Right atrium auricular region (tissue), 2 donors: ENCODE measurements at regions not wholly inside any gene's neighbourhood (a gene's known extent, or its start where the extent isn't known, plus 50 kb on each side); places are given as distances from the start of the nearest gene placed in this dataset.

ENCODE experiments used
- DNase-seq: peaks from one replicate; pipeline ENCODE4 v3.0.0-alpha.2; 2019; ENCODE audit warnings: low spot score
- H3K27ac ChIP-seq, 2 donors: fragments of 200-600 bp; sonication (generic); 1 replicate in 1 of 2; 2 replicates in 1 of 2; pipeline ENCODE4 v1.5.1; 2016 to 2019
- H3K27me3 ChIP-seq, 2 donors: fragments of 200-600 bp; sonication (generic); one replicate each; pipeline versions ENCODE4 v1.5.1 to v1.6.0; 2017 to 2019
- H3K36me3 ChIP-seq: fragments of 200-600 bp; sonication (generic); one replicate; pipeline ENCODE4 v1.5.1; 2016
- H3K4me1 ChIP-seq, 2 donors: fragments of 200-600 bp; sonication (generic); one replicate each; pipeline versions ENCODE4 v1.5.1 to v1.6.0; 2017 to 2019
- H3K4me3 ChIP-seq, 2 donors: fragments of 200-600 bp; sonication (generic); 1 replicate in 1 of 2; 2 replicates in 1 of 2; pipeline ENCODE4 v1.5.1; 2017 to 2019; ENCODE audit warnings: mild to moderate bottlenecking in 1 of 2, moderate library complexity in 1 of 2
- H3K9me3 ChIP-seq, 2 donors: fragments of 200-600 bp; sonication (generic); one replicate each; pipeline ENCODE4 v1.5.1; 2019
- CTCF ChIP-seq, 2 donors: fragments of 200-600 bp; sonication (generic); IDR thresholded peaks; one replicate each; pipeline ENCODE4 v1.5.1; 2019; ENCODE audit warnings: antibody characterized with exemption in 2 of 2

DNA sequence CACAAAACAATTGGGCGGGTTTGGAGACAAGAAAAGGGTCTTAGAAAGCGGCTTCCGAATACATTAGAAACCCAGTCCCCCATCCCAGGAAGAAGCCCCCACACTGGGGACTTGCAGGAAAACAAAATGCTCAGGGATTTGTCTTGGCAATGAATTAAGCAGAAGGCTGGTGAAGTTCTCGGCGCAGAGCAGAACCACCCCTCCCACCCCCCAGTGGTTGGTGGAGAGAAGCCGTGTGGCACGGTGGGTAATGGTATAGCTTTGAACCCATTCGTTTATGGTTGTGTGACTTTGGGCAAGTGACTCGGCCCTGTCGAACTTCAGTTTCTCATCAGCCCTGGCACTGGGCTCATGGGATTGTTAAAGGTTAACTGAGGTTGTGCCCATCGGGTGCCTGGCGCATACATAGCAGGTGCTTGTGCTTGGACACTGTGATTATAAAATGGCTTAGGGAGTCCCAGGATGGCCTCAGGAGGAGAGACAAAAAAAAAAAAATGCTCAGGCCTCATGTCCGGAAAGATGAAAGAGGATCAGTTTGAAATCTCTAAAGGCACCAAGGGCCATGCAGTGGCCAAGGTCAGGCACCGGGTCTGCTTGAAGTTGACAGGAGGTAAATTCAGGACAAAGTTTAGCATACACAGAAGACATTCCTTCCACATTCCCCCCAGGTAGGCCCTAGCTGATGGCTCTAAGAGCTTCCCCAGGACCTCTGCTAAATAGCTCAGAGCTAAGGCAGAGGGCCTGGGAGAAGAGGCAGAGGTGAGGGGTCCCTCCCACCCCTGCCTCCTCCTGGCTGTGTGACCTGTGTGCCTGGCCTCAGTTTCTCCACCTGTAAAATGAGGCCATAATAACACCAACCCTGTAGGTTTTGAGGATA, 120.1 kb upstream of the PTPN1 start:
- TF ChIP-seq CTCF (IDR thresholded peaks at IDR 0.05) = no peak
- Histone ChIP-seq H3K4me1 (peaks cover 0 to 47% of the 10 kb centered on the region in 2 donors), H3K27me3 (no peaks in the 10 kb centered on the region), H3K36me3 (no peaks in the 10 kb centered on the region), H3K9me3 (no peaks in the 10 kb centered on the region), H3K27ac (peak overlapping the region; percentile 92), H3K4me3 (no peak overlapping the region)
- no peak for DNase-seq

DNA sequence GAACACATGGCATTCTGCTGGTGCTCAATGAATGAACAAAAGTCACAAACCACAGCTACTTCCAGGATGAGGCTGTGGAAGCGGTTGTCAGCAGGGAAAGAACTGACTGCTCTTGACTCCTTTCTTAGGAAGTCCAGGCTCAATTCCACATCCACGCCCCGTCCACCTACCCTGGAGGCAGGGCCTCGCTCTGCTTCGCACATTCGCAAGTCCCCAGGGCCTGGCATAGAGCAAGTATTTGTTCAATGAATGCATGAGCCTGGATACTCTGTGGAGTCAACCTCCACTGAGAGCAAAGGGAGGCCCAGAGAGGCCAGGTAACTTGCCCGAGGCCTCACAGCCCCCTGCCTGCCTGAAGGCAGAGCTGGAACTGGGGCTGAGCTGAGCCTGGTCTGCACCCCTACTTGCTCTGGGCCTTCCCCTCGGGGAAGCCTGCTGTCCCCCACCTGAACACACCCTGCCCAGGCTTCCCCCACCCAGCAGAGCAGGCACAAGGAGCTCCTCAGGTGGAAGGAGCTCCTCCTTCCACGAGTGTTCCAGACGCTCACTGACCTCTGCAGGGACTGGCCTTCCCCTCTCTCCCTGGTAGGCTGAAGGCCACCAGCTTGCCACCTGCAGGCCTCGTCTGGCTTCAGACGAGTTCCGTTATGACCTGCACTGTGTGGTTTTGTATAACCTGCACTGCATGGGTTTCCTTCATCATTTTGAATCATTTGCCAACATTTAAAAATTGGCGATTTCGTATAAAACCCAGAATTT, 119.3 kb upstream of the PTPN1 start:
- H3K4me3 ChIP-seq = no peak overlapping the region
- peaks cover 0 to 53% of the 10 kb centered on the region in 2 donors for H3K4me1 ChIP-seq
- H3K27me3 ChIP-seq = no peaks in the 10 kb centered on the region
- H3K27ac ChIP-seq = peak overlapping the region; percentile 92
- TF ChIP-seq CTCF (IDR thresholded peaks at IDR 0.05) = no peak
- no peak for DNase-seq
- H3K36me3 ChIP-seq = no peaks in the 10 kb centered on the region
- H3K9me3 ChIP-seq = no peaks in the 10 kb centered on the region

DNA sequence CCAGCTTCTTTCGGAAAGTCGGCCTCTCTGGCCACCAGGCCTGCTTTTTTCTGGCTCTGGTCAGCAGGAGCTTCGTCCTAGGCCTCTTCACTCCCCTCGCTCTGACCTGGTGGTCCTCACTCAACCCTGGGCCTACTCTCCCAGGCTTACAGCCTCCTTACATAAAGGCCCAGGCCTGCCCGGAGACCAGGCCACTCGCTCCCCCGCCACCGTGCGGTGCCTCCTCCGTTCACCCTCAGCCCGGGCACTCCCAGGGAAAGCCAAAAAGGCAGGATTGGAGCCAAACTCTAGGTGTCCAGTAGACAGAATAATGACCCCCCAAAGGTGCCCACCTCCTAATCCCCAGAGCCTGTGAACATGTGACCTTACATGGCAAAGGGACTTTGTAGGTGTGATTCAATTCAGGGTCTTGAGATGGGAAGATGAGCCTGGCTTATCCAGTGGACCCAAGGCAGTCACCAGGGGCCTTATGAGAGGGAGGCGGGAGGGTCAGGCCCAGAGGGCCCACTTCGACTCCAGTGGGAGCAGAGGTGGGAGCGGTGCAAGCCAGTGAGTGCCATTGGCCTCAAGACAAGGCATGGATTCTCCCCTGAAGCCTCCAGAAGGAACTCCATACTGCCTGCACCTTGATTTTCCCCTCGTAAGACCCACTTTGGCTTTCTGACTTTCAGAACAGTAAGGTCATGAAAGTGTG, 118.6 kb upstream of the PTPN1 start:
- Histone ChIP-seq H3K27ac (peak overlapping the region; percentile 92), H3K4me3 (no peak overlapping the region), H3K36me3 (no peaks in the 10 kb centered on the region), H3K9me3 (no peaks in the 10 kb centered on the region), H3K27me3 (no peaks in the 10 kb centered on the region), H3K4me1 (peaks cover 0 to 61% of the 10 kb centered on the region in 2 donors)
- TF ChIP-seq CTCF (IDR thresholded peaks at IDR 0.05) = no peak
- DNase-seq = no peak

- Histone ChIP-seq H3K27me3 (no peaks in the 10 kb centered on the region), H3K4me1 (peaks cover 0 to 60% of the 10 kb centered on the region in 2 donors), H3K9me3 (no peaks in the 10 kb centered on the region), H3K27ac (peak overlapping the region; percentile 92), H3K4me3 (no peak overlapping the region), H3K36me3 (no peaks in the 10 kb centered on the region)
- no peak for TF ChIP-seq CTCF (IDR thresholded peaks at IDR 0.05)
- no peak for DNase-seq
Measured at GRCh38 chr20:50392138-50392866, 117.9 kb upstream of the PTPN1 start.

- peak overlapping the region; percentile 92 for H3K27ac ChIP-seq
- no peaks in the 10 kb centered on the region for H3K27me3 ChIP-seq
- no peak for DNase-seq
- H3K9me3 ChIP-seq = no peaks in the 10 kb centered on the region
- H3K4me1 ChIP-seq = peaks cover 0 to 51% of the 10 kb centered on the region in 2 donors
- no peak for TF ChIP-seq CTCF (IDR thresholded peaks at IDR 0.05)
- no peaks in the 10 kb centered on the region for H3K36me3 ChIP-seq
- H3K4me3 ChIP-seq = no peak overlapping the region
Measured at GRCh38 chr20:50393242-50393641, 116.9 kb upstream of the PTPN1 start.
